ENCODE measurements at regions not wholly inside any gene's neighbourhood (a gene's known extent, or its start where the extent isn't known, plus 50 kb on each side); places are given as distances from the start of the nearest gene placed in this dataset.
A peak's percentile ranks its signal among the peaks of the same experiment; 100 is the strongest.

DNA sequence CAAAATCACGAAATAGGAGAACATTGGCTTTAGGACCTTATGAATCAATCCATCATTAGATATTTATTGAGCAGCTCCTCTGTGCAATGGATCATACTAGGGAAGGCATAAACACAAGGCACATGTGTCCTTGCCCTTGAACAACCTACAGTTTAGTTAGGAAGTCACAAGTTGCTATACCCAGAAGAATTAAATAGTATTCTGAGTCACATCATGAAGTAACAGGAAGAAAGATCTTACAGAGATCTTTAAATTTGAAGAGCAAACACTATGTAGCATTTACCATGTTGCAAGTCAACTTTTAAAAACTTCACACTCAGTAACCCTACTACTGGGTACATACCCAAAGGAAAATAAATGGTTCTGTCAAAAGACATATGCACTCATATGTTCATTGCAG, 355.2 kb upstream of the SLC14A2 start:
- no peak for DNase-seq

- DNase-seq: no peak
Measured at GRCh38 chr18:45266023-45266422, 349.3 kb upstream of the SLC14A2 start.

- no peak for DNase-seq
Measured at GRCh38 chr18:45267622-45268021, 347.7 kb upstream of the SLC14A2 start.

DNA sequence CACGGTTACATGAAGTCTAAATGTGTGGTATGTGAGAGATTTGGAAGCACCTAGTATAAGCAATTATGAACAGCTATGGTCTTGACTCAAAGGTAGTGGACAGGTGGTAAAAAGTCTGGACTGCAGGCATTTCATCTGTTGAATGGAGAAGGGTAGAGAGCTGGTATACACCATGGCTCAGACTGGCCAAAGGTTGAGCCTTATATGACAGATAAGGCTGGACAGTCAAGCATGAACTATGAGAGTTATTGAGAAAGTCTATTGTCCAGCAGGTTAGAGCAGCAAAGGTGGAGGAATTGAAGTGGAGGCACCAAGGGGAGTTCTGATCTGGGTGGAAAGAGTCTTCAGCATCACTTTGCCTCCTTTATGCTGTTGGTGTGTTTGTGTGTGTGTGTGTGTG, 346.7 kb upstream of the SLC14A2 start:
- no peak for DNase-seq

DNA sequence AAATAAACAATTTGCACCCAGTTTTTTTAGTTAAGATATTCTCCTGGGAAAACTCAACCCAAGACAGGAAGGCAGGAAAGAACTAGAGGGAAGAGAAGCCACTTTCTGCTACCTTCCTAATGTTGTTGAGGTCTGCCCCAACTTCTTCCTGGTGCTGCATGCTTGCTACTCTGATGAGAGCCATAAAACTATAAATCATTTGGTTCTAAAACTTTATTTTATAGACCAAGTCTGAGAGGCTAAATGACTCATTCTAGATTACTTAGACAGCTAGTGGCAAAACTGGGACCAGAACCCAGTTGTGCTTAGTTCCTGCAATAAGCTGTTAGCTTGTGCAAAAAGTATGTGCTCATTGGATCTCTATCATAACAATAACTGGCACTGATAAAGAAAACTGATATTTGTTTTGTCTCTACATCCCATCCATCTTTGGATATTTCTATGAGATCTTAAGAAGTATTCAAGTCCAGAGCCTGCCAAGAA, 344.9 kb upstream of the SLC14A2 start:
- no peak for DNase-seq

DNA sequence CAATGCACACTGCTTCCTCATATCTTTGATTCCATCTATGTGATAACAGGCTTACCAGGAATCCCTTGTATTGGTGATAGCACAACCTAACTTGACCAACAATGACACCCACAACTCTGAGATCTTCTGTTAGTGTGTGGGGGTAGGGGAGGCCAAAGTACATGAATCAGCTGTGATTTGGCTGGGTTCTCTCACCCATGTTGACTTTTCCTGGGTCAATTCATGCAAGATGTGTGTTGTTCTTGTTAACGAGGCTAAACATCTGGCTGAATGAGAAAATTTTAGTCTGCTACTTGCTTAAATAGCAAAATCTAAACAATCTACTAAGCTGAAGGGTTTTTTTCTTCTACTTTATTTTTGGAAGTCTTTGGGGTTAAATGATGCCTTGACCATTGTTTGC, 341.2 kb upstream of the SLC14A2 start:
- no peak for DNase-seq

GRCh38 chr18:45275367-45276113, 339.7 kb upstream of the SLC14A2 start:
- no peak for DNase-seq

DNA sequence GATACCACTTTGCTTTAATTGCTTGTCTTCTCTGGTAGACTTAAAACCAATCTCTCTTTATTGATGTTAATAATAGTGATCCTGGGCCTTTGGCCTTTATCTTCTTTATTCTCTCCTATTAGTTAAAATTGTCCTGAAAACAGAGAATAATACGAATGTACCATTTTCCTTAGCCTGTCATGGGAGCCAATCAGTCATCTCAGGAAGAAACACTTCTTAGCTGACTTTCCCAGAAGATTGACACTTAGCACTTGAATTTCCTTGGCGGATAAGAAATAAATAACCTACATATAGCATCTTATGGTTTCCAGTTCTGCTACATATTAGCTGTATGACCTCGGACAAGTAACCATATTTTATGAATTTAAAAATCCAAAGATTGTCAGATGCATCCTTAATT, 338.4 kb upstream of the SLC14A2 start:
- no peak for DNase-seq

DNA sequence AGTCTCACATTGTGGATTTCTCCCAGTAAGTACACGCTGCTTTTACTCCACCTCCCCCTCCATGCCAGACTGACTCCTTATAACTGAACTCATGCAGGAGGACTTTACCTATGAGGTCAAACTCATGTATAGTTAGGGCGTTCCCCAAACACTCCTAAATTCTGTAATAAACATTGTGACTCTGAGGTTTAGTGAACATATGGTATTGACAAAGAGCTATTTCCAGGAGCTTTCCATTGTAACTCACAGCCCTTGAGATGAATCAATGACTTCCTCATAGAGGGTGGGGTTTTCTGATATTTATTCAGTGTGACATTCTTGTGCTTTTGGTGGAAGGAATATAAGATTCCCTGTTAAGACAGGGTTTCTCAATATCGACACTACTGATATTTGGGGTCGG, 337.4 kb upstream of the SLC14A2 start:
- no peak for DNase-seq

- no peak for DNase-seq
Measured at GRCh38 chr18:45280481-45281276, 334.6 kb upstream of the SLC14A2 start.

DNA sequence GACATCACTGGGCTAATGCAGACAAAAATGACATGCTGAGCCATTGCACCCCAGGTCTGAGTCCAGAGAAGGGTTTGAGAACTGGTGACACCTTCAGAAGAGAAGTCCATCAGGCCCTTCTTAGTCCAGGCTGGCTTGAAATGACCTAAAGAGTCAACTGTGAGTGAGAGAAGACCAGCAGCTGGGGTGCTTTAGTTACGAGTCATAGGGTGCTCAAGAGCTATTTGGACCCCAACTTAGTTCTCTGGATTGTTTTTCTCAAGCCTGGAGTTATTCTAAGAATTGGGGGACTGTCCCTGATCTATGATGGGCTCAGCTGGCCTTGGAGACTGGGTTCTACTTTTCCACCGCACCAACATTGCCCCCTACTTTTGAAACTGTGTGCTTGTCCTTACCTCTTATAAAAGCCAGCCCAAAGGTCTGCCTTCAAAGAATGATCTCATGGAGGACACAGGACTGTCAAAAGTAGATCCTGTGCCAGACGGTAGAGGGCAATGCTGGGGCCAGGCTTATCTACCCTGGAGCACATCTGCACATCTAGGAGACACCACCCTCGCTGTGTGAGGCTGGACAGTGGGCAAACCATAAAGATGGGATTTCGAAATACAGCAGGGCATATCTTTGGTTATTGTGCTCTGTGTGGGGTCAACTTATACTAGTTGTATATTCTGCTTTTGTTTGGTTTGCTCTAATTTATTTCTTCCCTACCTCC, 333.0 kb upstream of the SLC14A2 start:
- no peak for DNase-seq

DNA sequence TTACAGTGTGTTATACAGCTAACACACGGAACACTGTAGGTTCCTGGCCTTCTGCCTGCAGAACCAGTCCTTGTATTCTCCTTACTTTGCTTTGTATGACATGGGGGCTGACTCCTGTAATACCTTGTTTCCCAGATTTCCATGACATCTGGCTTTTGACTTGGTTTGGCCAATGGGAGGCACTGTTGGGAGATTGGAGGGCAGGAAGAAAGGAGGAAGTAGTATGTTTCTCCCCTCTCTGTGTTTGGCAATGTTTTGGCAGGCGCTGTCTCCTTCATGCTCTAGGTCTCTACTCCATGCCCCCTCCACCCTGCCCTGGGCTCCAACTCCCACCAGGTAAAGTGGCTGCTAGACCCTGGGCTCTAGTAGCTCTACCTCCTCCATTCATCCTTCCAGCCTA, 331.1 kb upstream of the SLC14A2 start:
- DNase-seq: no peak

DNA sequence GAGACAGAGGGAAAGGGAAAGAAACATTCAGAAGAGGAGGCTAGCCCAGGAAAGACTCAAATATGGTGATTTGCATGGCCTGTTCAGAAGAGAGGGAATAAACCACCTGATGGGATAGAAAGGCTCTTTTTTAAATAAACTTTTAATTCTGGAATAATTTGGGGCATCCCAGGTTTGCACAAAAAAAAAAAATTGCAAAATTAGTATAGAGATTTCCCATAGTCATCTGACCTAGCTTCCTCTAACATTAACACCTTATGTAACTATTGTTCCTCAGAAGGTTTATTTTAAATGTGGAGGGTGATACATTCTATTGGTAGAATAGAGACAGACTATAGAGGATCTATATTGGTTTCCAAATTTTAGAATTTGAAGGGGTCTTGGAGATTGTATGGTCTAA, 330.4 kb upstream of the SLC14A2 start:
- DNase-seq: no peak

DNA sequence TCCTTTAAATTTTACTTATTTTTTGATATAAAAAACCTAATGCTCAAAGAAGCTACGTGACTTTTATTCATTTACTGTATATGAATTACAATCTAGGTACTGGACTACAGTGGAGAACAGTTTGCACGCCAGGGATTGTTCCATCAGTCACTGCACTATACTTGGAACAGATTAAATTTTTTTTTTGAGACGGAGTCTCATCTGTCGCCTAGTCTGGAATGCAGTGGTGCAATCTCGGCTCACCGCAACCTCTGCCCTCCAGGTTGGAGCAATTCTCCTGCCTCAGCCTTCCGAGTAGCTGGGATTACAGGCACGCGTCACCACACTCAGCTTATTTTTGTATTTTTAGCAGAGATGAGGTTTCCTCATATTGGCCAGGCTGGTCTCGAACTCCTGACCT, 330.0 kb upstream of the SLC14A2 start:
- DNase-seq: no peak

- no peak for DNase-seq
Measured at GRCh38 chr18:45286431-45286830, 328.8 kb upstream of the SLC14A2 start.

DNA sequence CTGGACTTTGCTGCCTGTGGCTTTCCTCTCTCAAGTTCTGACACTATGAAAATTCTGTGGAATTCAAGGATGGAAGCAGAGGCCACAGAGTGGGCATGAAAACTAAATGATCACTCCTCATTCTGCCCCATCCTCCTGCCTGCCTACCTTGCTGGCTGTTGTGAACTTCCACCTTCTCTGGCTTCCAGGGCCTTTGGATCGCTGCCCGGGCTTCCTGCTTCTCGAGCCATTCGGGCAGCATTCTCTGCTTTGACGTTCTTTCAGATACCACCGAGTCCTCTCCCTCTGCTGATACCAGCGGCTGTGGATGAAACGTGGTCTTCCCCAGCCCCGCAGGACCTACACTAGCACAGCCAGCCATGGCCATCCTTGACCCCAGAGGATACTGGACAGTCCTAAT, 327.7 kb upstream of the SLC14A2 start:
- peak in 1 of 56 donors; percentile 6 for DNase-seq

GRCh38 chr18:45290364-45290763, 324.9 kb upstream of the SLC14A2 start:
- DNase-seq: no peak

DNA sequence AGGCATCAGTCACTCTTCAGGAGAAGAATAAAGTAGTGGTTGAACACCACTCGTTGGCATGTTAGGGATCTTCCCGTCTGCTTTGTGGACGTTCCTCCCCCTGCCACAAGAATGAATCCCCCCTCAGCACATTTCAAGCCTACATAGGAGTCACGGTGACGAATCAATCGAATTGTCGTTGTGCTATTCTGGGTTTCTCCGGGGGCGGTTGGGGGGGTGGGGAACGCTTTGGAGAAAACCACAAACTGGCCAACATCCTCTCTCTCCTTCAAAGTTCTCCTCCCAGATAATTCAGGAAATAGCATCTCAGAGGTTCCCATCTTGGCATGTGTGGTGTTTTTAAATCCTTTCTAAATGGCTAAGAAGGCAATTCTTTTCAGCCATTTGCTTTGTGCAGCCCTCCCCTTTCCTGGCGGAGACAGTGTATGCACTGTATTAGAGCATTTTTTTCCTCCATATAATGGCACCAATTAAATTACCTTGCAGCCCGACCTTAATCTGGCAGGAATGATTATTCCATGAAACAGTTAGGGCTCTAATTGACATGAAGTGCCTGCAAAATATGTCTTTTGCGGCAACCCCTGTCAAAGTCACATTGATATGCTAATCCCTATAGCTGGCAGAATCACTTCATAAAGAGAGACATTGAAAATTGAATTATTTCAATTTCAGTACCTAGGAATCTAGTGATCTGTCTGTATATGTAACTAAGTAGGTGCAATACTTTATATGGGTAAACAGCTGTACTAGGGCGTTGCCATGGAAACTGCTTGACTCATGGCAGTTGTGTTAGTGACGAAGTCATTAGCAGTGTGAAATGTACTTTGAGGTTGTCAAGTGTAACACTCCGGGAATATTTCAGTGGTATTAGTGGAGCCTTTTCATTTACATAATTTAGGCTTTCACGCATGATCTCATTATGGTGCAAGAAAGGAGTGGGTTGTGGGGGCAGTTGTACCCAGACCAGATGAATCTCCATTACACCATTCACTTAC, 323.4 kb upstream of the SLC14A2 start:
- DNase-seq: peak in 1 of 56 donors; percentile 7

DNA sequence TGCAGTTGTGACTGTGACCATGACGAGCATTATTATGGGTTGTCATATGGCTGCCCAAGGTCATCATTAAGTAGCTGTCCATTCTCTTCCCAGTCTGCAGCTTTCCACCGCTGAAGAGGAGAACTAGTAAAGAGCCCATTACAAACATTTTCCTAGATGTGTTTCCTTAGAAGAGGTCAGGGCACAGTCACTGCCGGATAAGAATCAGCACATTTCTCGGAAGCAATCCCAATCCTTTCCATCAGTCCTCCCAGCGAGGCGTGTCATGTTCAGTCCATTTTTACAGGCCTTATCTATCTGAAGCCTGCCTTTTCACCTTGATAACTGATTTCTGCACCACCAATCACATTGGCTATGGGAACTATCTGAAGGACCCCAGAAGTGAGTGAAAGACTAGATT, 319.9 kb upstream of the SLC14A2 start:
- no peak for DNase-seq

DNA sequence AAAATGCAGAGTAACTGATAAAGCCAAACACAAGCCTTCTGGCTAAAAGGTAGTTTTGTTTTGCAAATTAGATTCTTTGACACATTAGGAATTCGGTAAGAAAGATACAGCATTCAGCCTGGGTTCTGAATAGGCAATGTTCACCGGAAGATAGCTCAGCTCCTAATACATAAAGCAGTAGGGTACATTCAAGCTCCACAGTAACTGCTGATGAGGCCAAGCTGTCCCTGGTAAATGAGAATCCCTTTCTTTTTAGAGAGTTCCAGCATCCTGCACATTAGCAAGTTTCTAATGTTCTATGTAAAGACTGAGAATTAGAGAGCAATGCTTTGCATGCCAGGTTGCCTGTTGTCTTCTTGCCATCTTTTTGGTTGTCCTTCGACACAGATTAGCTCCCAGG, 316.3 kb upstream of the SLC14A2 start:
- DNase-seq: no peak

DNA sequence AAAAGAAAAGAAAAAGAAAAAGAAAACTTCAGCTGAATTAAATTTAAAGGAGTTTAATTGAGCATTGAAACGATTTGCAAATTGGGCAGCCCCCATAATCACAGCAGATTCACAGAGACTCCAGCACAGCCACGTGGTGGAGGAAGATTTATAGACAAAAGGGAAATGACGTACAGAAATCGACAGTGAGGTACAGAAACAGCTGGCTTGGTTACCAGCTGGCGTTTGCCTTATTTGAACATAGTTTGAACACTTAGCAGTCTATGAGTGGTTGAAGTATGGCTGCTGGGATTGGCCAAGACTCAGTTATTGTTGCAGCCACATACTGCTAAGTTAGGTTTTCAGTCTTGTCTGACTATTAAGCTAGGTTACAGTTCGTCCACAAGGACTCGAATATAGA, 312.2 kb upstream of the SLC14A2 start:
- DNase-seq: no peak

Data from amygdala (tissue), 56 donors.